Activated B cell treated with CpG ODN at 0.5 μM for 24 hours (primary cell): ENCODE measurements at regions not wholly inside any gene's neighbourhood (a gene's known extent, or its start where the extent isn't known, plus 50 kb on each side); places are given as distances from the start of the nearest gene placed in this dataset.

Source experiments
- ATAC-seq: fragments of 200-7000 bp; cut with Tn5 transposase; one replicate; pipeline ENCODE4 v1.10.0; 2021; ENCODE audit warnings: low read depth, mild to moderate bottlenecking, moderate library complexity
- CTCF ChIA-PET: fragments of 350-600 bp; sonication (Branson Sonifier 250); formaldehyde crosslinking; loops from one replicate; lab custom pipeline; 2021; ENCODE audit warnings: antibody characterized with exemption; lab: Charles Lee
- POLR2A ChIA-PET: fragments of 350-600 bp; sonication (Branson Sonifier 250); formaldehyde crosslinking; loops from one replicate; lab custom pipeline; 2021; ENCODE audit warnings: antibody characterized with exemption; lab: Charles Lee
- DNase-seq: peaks from one replicate; pipeline ENCODE4 v3.0.0; 2022
- H3K27ac Mint-ChIP-seq: one replicate; pipeline ENCODE4 v1.8.0; 2020; ENCODE audit warnings: mixed read lengths
- H3K27me3 Mint-ChIP-seq: one replicate; pipeline ENCODE4 v1.8.0; 2021; ENCODE audit warnings: mixed read lengths
- H3K36me3 Mint-ChIP-seq: one replicate; pipeline ENCODE4 v1.8.0; 2021; ENCODE audit warnings: low read depth, mixed read lengths
- H3K4me1 Mint-ChIP-seq: one replicate; pipeline ENCODE4 v1.8.0; 2021; ENCODE audit warnings: mixed read lengths
- H3K4me3 Mint-ChIP-seq: one replicate; pipeline ENCODE4 v1.8.0; 2020; ENCODE audit warnings: mild to moderate bottlenecking, mixed read lengths
- H3K9me3 Mint-ChIP-seq: one replicate; pipeline ENCODE4 v1.8.0; 2020; ENCODE audit warnings: mixed read lengths
- CTCF ChIP-seq: fragments of 200-600 bp; IDR thresholded peaks from one replicate; pipeline ENCODE4 v1.8.0; 2022; ENCODE audit warnings: antibody characterized with exemption, mild to moderate bottlenecking
- intact Hi-C: fragments of 100-400 bp; cut with micrococcal nuclease; formaldehyde crosslinking; loops from one replicate; pipeline ENCODE4 v1.15.1; 2024

- Mint-ChIP-seq H3K4me3 (no peak overlapping the region), H3K27ac (no peak overlapping the region), H3K36me3 (no peaks in the 10 kb centered on the region), H3K9me3 (peaks cover 3% of the 10 kb centered on the region), H3K4me1 (no peaks in the 10 kb centered on the region), H3K27me3 (no peaks in the 10 kb centered on the region)
- ATAC-seq (no peak), DNase-seq (no peak)
- POLR2A ChIA-PET = no interaction called here
- CTCF ChIA-PET = no interaction called here
- TF ChIP-seq CTCF = no peak
- intact Hi-C loops = no loop called here
Measured at GRCh38 chr5:85591311-85591710, 1026.4 kb upstream of the COX7C start.

GRCh38 chr5:85602843-85603242 lies 1014.9 kb upstream of the COX7C start:
- ChIA-PET CTCF (no interaction called here), POLR2A (no interaction called here)
- no peaks in the 10 kb centered on the region for H3K27me3 Mint-ChIP-seq
- H3K9me3 Mint-ChIP-seq = no peaks in the 10 kb centered on the region
- no peaks in the 10 kb centered on the region for H3K36me3 Mint-ChIP-seq
- no peak for TF ChIP-seq CTCF
- intact Hi-C loops = no loop called here
- no peak overlapping the region for H3K4me3 Mint-ChIP-seq
- no peak for ATAC-seq
- H3K4me1 Mint-ChIP-seq = no peaks in the 10 kb centered on the region
- H3K27ac Mint-ChIP-seq = no peak overlapping the region
- DNase-seq = no peak

DNA sequence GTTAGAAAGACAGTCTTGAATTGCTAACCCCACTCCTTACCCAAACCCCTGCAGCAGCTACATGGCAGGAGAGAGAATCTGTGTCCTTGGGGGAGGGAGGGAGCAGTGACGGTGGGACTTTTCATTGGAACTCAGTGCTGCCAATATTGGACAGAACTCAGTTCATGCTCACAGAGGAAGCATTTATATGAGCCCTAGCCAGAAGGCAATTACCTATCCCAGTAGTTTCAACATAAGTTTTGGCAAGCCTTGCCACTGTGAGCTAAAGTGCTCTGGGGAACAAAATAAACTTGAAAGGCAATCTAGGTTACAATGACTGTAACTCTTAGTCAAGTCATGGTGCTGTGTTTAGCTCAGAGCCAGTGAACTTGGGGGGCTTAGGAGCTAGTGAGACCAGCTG lies 1013.4 kb upstream of the COX7C start:
- H3K27ac Mint-ChIP-seq = no peak overlapping the region
- no peak for ATAC-seq
- intact Hi-C loops = no loop called here
- TF ChIP-seq CTCF = no peak
- no peaks in the 10 kb centered on the region for H3K27me3 Mint-ChIP-seq
- no peaks in the 10 kb centered on the region for H3K4me1 Mint-ChIP-seq
- DNase-seq = no peak
- H3K9me3 Mint-ChIP-seq = no peaks in the 10 kb centered on the region
- ChIA-PET POLR2A (no interaction called here), CTCF (no interaction called here)
- no peak overlapping the region for H3K4me3 Mint-ChIP-seq
- no peaks in the 10 kb centered on the region for H3K36me3 Mint-ChIP-seq

GRCh38 chr5:85604786-85605185 lies 1013.0 kb upstream of the COX7C start:
- Mint-ChIP-seq H3K27me3 (no peaks in the 10 kb centered on the region), H3K27ac (no peak overlapping the region), H3K4me1 (no peaks in the 10 kb centered on the region), H3K4me3 (no peak overlapping the region), H3K9me3 (no peaks in the 10 kb centered on the region), H3K36me3 (no peaks in the 10 kb centered on the region)
- intact Hi-C loops = no loop called here
- CTCF ChIA-PET = no interaction called here
- ATAC-seq = no peak
- no peak for DNase-seq
- POLR2A ChIA-PET = no interaction called here
- TF ChIP-seq CTCF = no peak

DNA sequence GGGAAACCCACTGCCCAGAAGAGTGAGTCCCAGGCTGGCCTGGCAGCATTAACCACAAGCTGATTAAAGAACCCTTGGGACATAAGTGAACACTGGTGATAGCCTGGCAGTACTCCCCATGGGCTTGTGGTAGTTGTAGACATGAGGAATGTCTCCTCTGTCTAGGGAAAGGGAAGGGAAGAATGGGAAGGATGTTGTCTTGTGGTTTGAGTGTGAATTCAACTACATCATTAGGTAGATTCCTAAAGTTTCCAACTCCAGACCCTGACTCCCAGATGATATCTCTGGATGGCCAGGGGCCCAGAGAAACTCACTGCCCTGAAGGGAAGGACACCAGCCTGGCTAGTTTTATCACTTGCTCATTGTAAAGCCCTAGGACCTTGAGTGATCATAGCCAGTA lies 1012.4 kb upstream of the COX7C start:
- no peak overlapping the region for H3K27ac Mint-ChIP-seq
- H3K36me3 Mint-ChIP-seq = no peaks in the 10 kb centered on the region
- POLR2A ChIA-PET = no interaction called here
- no peaks in the 10 kb centered on the region for H3K9me3 Mint-ChIP-seq
- DNase-seq (no peak), ATAC-seq (no peak)
- TF ChIP-seq CTCF = no peak
- H3K4me3 Mint-ChIP-seq = no peak overlapping the region
- H3K27me3 Mint-ChIP-seq = no peaks in the 10 kb centered on the region
- intact Hi-C loops = no loop called here
- CTCF ChIA-PET = no interaction called here
- no peaks in the 10 kb centered on the region for H3K4me1 Mint-ChIP-seq
